Mucosa of descending colon (tissue), 3 donors: ENCODE measurements at regions not wholly inside any gene's neighbourhood (a gene's known extent, or its start where the extent isn't known, plus 50 kb on each side); places are given as distances from the start of the nearest gene placed in this dataset.

ENCODE experiments used
- ATAC-seq: fragments of 200-7000 bp; cut with Tn5 transposase; one replicate; pipeline ENCODE4 v1.9.1; 2020; ENCODE audit warnings: mild to moderate bottlenecking, moderate library complexity
- DNase-seq, 3 donors: peaks; one replicate each; pipeline ENCODE4 v3.0.0-alpha.2; 2020
- H3K36me3 ChIP-seq: fragments of 200-600 bp; one replicate; pipeline ENCODE4 v1.8.0; 2021; ENCODE audit warnings: low read depth, mild to moderate bottlenecking
- H3K4me1 ChIP-seq: fragments of 200-600 bp; one replicate; pipeline ENCODE4 v1.8.0; 2021; ENCODE audit warnings: low read depth, mild to moderate bottlenecking
- H3K4me3 ChIP-seq: fragments of 200-600 bp; one replicate; pipeline ENCODE4 v1.8.0; 2021; ENCODE audit warnings: mild to moderate bottlenecking
- H3K9me3 ChIP-seq: fragments of 200-600 bp; one replicate; pipeline ENCODE4 v1.8.0; 2021; ENCODE audit warnings: mild to moderate bottlenecking
- intact Hi-C, 2 donors: fragments of 100-400 bp; cut with DNase I in 1 of 2; cut with micrococcal nuclease in 1 of 2; formaldehyde crosslinking; loops; one replicate each; pipeline versions ENCODE4 v1.11.0 to v1.11.1; 2022; cut with DNase I, micrococcal nuclease
- TF ChIP-seq, protein P1 (sequence below): fragments of 200-600 bp; IDR thresholded peaks from one replicate; pipeline ENCODE4 v1.8.0; 2022; ENCODE audit warnings: antibody characterized with exemption, mild to moderate bottlenecking
- donor health status: DM: no; HTN: no; CAD: no; lungs with moderate emphysema.
- donor health status: DM: no; HTN: no; CAD: no.
- donor health status: DM: no; HTN: yes; CAD: no.

DNA sequence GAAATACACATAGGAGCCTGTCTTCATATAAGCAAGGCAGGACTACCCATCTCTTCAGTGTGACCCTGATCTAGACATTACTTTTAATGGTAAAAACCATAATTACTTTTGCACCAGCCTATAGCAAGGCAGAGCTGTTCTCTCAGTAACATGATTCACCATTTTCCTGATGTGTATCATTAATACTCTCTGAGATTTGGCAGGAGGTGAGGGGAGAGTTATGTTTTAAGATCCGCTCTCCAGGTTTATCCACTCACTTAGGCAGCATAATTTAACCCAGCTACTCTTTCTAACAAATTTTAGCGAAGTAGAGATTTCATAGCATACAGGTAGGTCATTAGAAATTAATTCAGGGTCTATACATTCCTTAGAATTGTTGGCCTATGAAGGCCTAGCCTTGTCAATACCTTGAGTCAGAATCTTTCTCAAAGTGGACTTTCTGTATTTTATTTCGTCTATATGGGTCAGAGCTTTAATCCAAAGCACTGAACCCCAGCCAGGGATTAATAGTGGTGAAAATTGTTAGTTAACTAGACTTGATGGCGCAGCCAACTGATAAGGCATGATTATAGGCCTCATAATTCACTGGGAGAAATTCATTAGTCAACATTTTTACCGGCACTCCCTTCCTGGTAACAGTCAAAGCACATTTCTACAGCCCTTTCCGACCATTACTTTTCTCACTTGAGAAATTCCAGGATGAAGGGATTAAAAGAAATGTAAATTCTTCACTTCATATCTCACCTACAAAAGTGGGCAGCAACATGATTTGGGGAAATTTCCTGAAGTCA is 955.1 kb downstream of the DIAPH3 start:
- H3K36me3 ChIP-seq = no peaks in the 10 kb centered on the region
- H3K4me1 ChIP-seq = no peaks in the 10 kb centered on the region
- DNase-seq = no peak
- no peak overlapping the region for H3K4me3 ChIP-seq
- H3K9me3 ChIP-seq = no peaks in the 10 kb centered on the region
- no peak for ATAC-seq
- intact Hi-C loops = no loop called here
- TF ChIP-seq, protein P1, sequence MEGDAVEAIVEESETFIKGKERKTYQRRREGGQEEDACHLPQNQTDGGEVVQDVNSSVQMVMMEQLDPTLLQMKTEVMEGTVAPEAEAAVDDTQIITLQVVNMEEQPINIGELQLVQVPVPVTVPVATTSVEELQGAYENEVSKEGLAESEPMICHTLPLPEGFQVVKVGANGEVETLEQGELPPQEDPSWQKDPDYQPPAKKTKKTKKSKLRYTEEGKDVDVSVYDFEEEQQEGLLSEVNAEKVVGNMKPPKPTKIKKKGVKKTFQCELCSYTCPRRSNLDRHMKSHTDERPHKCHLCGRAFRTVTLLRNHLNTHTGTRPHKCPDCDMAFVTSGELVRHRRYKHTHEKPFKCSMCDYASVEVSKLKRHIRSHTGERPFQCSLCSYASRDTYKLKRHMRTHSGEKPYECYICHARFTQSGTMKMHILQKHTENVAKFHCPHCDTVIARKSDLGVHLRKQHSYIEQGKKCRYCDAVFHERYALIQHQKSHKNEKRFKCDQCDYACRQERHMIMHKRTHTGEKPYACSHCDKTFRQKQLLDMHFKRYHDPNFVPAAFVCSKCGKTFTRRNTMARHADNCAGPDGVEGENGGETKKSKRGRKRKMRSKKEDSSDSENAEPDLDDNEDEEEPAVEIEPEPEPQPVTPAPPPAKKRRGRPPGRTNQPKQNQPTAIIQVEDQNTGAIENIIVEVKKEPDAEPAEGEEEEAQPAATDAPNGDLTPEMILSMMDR = no peak

DNA sequence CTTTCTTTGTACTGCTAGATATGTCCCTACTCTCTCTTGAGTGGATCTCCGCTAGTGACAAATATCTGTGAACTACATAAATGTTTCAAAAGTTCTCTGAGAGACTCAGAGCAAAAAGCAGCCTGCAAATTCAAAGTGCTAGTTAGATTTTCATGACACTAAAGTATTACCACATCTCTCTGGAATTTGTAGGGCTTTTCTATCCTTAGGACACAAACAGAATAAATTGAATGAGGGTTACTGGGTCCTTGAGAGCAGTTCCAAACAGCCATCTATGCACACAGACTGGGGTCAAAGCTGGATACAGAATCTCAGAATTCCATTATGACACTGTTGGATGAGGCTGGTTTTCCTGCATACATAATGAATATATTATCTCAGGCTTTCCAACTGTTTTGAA is 953.2 kb downstream of the DIAPH3 start:
- Histone ChIP-seq H3K4me1 (no peaks in the 10 kb centered on the region), H3K4me3 (no peak overlapping the region), H3K36me3 (no peaks in the 10 kb centered on the region), H3K9me3 (no peaks in the 10 kb centered on the region)
- no peak for DNase-seq
- TF ChIP-seq, protein P1 = no peak
- no peak for ATAC-seq
- intact Hi-C loops = no loop called here

DNA sequence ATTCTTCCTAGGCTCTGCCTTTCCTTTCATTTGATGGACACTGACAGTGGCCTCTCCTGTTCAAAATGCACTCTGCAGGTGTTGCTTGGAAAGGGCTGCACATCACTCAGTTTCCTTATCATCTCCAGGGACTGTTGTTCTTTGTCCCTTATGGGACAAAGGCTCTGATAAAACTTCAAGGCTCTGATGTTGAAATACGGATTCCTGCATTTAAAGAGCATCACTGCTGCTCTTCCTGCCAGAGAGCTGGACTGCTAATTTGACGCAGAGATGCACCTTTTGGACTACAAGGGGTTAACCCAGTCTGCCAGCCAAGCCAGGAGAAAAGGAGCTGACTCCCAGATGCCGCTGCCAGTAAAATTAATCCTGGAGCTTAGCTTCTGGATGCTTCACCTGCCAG is 952.1 kb downstream of the DIAPH3 start:
- no peak for DNase-seq
- intact Hi-C loops = no loop called here
- no peaks in the 10 kb centered on the region for H3K9me3 ChIP-seq
- H3K4me3 ChIP-seq = no peak overlapping the region
- H3K36me3 ChIP-seq = no peaks in the 10 kb centered on the region
- no peak for ATAC-seq
- TF ChIP-seq, protein P1 = no peak
- no peaks in the 10 kb centered on the region for H3K4me1 ChIP-seq

DNA sequence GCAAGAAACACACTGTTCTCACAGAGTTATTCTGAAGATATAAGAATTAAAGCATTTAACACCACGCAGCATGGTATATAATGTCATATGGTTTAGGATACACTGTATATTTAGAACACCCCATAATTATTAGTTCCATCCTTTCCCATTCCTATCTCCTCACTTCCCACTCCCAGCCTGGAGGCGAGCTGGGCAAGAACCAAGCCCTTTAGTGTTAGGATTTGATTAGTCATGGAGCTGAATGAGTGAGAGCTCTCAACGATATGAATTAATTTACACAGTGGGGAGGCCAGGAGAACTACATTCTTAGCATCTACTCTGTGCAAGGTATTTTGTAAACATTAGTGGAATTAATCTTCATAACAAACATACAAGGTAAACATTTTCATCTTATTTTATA is 934.3 kb downstream of the DIAPH3 start:
- Histone ChIP-seq H3K36me3 (no peaks in the 10 kb centered on the region), H3K4me3 (no peak overlapping the region), H3K9me3 (no peaks in the 10 kb centered on the region), H3K4me1 (no peaks in the 10 kb centered on the region)
- no peak for DNase-seq
- no peak for ATAC-seq
- TF ChIP-seq, protein P1 = no peak
- intact Hi-C loops = no loop called here

DNA sequence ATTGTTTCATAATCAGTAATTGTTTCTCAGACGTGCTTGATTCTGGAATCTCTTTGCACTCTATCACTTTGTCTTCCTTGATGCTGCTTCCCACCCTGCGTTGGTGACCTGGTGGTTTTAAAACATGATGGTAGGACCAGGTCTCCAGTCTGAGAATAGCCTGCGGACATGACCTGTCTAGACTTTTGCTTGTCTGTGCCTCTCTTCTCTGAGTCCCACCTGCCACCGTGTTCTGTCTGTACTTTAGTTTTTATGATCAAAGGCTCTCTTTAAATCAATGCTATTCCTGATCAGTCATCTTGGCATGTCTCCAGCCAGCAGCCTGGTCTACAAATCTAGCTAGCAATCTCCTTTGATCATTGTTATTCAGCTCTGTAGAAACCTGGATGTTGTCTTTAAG is 933.9 kb downstream of the DIAPH3 start:
- Histone ChIP-seq H3K36me3 (no peaks in the 10 kb centered on the region), H3K4me1 (no peaks in the 10 kb centered on the region), H3K4me3 (no peak overlapping the region), H3K9me3 (no peaks in the 10 kb centered on the region)
- TF ChIP-seq, protein P1 = no peak
- intact Hi-C loops = no loop called here
- ATAC-seq = no peak
- no peak for DNase-seq
